NT2/D1 (cell line): ENCODE measurements at regions not wholly inside any gene's neighbourhood (a gene's known extent, or its start where the extent isn't known, plus 50 kb on each side); places are given as distances from the start of the nearest gene placed in this dataset.

Experiments used
- SUZ12 ChIP-seq: IDR thresholded peaks from 2 replicates; pipeline ENCODE4 v1.6.1; 2011; ENCODE audit not compliant: insufficient read length, insufficient read depth; ENCODE audit errors: extremely low read depth
- YY1 ChIP-seq: IDR thresholded peaks from 2 replicates; pipeline ENCODE4 v1.6.1; 2011; ENCODE audit not compliant: insufficient read length, insufficient read depth
- ZNF274 ChIP-seq: IDR thresholded peaks from 2 replicates; pipeline ENCODE4 v1.6.1; 2011; ENCODE audit warnings: mild to moderate bottlenecking, low read depth, low read length

DNA sequence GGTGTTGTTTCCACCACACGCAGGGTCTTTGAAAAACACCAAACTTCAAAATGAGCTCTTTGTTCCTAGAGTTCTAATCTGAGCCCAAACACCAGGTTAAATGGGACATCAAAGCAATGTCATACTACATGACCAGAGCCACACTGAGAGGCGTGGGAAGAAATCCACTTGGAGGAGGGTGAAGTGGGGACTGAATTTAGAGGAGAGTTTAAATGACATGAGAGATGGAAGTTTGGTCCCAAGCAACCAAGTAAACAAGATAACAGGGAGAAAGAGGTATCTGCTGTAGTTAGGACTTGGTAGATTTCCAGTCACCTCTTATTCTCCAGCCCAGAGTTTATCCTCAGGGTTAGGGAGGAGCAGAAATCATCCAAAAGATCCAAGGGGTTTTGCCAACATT is 290.9 kb upstream of the FAM78B start:
- TF ChIP-seq ZNF274 (no peak), YY1 (no peak), SUZ12 (no peak)
